Right forelimb (tissue), 1 donor: ENCODE measurements at regions not wholly inside any gene's neighbourhood (a gene's known extent, or its start where the extent isn't known, plus 50 kb on each side); places are given as distances from the start of the nearest gene placed in this dataset.
"Not testable (repeated sequence)": the region's sequence is repeated elsewhere in the genome, so short reads cannot be mapped to it uniquely, and the experiment has no call there.

Experiments
- DNase-seq: peaks from one replicate; pipeline ENCODE4 v3.0.0-alpha.2; 2018

DNA sequence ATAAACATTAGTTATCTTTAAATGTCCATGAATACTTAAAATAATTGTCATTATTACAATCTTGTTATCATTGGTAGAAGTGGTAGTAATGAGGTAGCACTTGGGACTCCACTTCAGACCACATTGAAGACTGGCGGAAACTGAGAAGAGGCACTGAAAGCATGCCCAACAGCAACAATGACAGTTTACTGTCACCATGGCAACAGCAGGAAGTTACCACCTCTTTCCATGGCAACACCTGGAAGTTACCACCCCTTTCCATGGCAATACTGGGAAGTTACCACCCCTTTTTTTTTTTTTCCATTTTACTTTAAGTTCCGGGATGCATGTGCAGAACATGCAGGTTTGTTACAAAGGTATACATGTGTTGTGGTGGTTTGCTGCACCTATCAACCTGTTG lies 494.9 kb upstream of the RBFOX1 start:
- no peak for DNase-seq

- no peak for DNase-seq
Measured at GRCh38 chr16:6836766-6837165, 495.9 kb upstream of the RBFOX1 start.

- DNase-seq = no peak
Measured at GRCh38 chr16:6835941-6836340, 496.7 kb upstream of the RBFOX1 start.

DNA sequence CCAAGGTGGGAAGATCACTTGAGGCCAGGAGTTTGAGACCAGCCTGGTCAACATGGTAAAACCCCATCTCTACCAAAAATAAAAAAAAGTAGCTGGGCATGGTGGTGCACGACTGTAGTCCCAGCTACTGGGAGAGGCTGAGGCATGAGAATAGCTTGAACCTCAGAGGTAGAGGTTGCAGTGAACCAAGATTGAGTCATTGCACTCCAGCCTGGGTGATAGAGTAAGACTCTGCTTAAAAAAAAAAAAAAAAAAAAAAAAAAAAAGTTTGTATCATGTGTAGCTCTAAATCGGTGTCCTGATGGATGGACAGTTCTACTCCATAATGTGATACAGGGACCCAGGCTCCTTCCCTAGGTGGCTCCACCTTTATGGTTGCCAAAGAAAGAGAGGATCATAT lies 497.1 kb upstream of the RBFOX1 start:
- no peak for DNase-seq

DNA sequence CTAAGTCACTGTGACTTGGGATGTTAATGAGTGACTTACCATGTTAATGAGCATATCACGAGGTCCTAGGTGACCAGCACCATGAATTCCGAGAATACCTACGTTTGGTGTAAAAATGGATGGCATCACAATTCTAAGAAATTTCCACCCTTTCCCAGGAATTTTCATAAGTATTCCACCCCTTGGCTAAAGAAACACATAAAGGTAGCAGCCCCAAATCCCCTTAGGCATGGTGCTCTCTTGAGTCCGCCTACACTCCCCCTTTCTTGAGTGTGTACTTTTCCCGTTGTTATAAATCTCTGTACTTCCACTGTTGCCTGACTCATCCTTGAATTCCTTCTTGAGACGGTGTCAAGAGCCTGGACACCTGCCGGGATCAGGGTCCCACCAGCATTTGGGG lies 504.0 kb upstream of the RBFOX1 start:
- no peak for DNase-seq

DNA sequence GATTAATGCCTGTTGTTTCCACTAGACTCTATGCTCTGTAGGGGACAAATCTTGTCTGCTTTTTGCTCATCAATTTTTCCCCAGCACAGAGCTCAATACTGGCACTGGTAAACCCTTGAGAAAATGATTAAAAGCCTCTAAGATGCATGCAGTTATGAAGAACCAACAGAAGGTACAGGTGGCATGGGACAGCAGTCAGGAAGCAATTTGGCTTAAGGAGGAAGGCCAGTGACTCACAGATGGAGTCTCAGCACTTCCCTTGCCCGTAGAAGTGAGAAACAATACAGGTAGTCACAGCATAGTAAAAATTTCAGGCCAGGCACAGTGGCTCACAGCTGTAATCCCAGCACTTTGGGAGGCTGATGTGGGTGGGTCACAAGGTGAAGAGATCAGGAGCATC lies 504.7 kb upstream of the RBFOX1 start:
- DNase-seq = no peak

- DNase-seq = no peak
Measured at GRCh38 chr16:6827267-6827666, 505.4 kb upstream of the RBFOX1 start.

DNA sequence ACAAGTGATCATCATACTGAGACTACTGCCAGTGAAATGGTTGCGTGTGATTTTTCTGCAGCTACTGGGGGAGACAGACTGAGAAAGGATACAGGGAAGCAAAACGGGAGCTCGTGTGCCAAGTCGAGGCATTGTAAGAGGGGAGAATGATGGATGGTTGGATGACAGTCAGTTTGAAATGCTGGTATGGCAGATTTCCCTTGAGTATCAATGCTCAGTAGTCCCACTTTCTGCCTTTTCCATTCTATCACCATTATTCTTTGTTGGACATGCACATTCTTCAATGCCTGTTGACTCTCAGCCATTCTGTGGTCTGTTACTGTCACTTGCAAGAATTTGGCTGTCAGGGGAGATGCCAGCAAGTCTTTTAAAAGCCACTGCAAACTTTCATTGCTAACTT lies 510.6 kb upstream of the RBFOX1 start:
- DNase-seq = no peak

- no peak for DNase-seq
Measured at GRCh38 chr16:6804461-6804860, 528.2 kb upstream of the RBFOX1 start.

GRCh38 chr16:6803176-6803575 lies 529.5 kb upstream of the RBFOX1 start:
- no peak for DNase-seq

GRCh38 chr16:6797223-6797622 lies 535.4 kb upstream of the RBFOX1 start:
- DNase-seq = no peak

- no peak for DNase-seq
Measured at GRCh38 chr16:6777624-6778023, 555.0 kb upstream of the RBFOX1 start.

DNA sequence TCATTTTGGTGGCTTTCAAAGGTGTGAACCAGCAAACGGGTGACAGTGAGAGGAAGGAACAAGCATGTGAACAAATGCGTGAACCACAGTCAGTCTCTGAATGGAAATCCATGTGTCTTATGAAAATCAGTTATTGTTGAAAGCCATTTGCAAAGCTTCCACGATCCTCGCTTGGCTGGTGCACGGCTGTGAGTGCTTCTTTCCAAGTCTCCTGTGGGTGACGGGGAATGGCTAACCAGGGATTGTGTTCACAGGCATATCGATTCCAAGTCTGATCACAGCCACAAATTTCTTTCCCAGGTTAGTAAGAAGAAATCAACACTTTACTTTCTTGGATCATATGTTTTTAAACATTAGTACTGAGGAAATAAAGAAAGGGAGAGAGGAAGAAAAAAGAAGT lies 556.9 kb upstream of the RBFOX1 start:
- DNase-seq = no peak

- no peak for DNase-seq
Measured at GRCh38 chr16:6771956-6772355, 560.7 kb upstream of the RBFOX1 start.

DNA sequence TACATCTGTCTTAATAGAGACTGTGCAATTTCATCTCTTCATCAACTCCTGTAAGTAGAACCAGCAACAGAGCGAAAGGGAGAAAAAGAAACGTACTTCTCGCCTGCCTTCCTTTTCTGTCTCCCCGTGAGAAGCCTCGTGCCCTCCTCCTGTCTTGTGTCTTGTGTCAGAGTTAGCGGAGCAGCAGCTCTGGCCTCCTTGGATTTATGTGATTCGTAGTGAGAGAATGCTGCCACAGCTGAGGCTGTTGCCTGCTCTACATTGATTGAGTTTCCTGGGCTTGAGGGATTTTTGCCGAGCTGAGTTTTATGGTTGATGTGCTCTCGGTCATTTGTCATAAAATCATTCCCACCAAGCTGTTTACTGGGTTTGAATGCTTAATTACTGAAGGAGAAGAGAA lies 579.1 kb upstream of the RBFOX1 start:
- DNase-seq = no peak

- DNase-seq = no peak
Measured at GRCh38 chr16:6751191-6751590, 581.5 kb upstream of the RBFOX1 start.

DNA sequence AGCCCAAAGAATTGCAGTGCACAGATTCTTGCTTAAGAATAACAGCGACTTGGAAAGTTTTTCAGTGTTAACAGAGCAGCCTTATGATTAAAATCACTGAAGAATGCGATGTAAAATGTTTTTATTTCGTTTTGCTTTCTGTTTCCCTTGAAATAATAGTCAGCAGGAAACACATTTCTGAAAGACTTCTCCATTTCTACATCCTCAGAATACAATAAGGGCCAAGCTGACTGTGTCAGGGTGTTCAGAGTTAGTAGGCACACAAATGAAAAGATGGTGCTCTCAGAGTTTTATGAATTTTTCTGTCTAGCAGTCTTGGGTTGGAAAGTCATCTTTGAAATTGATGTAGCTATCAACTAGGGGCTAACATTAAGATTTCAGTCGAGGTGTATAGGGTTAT lies 582.9 kb upstream of the RBFOX1 start:
- DNase-seq = no peak

DNA sequence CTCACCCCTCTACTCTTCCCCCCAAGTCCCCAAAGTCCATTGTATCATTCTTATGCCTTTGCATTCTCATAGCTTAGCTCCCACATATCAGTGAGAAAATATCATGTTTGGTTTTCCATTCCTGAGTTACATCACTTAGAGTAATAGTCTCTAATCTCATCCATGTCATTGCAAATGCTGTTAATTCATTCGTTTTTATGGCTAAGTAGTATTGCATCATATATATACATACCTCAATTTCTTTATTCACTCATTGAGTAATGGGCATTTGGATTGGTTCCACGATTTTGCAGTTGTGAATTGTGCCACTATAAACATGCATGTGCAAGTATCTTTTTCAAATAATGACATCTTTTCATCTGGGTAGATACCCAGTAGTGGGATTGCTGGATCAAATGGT lies 596.3 kb upstream of the RBFOX1 start:
- DNase-seq = not testable (repeated sequence)

DNA sequence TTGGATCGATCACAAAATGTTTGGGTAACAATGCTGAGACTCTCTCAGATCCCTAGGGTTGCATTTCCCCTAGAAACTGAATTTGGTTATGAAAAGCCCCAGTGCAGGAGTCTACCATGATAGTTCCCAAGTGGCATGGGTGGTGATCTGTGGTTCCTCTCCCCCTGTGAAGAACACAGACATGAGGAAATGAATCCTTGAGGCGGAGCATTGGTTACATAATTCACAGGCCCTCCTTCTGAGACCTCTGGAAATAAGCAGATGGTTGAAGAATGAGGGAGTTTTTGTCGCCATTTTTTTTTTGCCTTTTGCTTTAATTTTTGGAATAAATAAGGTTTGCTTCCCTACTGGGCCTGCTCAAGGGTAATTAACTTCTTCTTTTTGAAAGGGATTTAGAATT lies 597.0 kb upstream of the RBFOX1 start:
- no peak for DNase-seq

DNA sequence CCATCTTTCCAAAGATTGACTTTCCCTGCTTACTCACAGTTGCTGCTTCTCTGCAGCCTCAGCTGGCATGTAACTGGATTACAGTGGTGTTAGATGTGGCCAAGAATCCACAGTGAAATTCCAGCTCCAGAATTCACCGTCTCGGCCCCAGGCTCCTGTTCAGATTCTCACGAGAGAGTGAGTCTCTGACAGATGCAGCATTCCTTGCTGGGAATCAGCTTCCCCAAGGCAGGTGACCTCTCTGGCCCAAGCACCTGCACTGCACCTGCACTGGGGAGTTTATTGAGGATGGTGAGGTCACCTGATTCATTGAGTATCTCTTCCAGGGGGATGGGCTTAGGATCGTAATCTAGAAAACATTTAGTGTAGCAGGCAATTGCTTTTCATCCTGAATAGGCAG lies 600.5 kb upstream of the RBFOX1 start:
- DNase-seq = no peak

- no peak for DNase-seq
Measured at GRCh38 chr16:6728381-6728780, 604.3 kb upstream of the RBFOX1 start.

GRCh38 chr16:6726621-6727020 lies 606.0 kb upstream of the RBFOX1 start:
- DNase-seq = no peak

DNA sequence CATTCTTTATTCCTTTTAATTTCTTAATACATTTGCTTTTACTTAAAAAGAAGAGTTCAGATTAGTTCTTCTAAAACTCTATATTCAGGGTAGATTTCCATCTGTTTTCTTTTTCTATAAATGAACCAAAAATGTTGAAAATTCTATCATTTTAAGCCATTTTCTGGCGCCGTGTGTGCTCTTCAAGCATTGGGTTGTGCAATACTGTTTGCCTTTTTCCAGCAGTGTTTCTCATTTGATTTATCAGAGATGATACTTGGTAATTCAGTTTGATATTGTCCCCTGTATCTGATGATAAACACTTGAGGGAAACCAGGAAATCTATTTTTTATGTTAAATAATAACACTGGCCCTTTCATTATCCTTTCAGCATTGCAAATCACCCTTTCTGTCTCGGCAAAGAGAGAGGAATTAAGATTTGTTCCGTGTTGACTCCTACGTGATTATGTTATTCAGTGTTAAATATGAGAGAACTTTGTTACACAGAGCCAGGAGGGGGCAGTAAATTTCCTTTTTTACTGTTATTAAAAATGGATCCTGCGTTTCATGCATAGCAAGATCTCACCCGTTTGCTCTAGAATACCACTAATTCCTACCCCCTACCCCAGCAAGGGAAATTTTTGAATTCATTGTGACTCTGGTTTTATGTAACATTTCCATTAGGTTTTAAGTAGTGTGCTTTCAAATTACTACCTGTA lies 606.9 kb upstream of the RBFOX1 start:
- no peak for DNase-seq

DNA sequence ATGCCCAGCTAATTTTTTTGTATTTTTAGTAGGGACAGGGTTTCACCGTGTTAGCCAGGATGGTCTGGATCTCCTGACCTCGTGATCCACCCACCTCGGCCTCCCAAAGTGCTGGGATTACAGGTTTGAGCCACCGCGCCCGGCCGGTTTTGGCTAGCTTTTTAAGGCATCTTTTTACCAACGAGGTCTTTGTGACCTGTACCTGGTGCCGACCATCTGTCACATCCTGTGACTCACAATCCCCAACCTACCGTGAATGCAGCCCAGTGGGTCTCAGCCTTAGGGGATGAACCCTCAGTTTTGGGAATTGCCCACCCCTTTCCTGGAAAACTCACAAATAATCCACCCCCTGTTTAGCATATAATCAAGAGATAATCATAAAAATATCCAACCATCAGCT lies 607.4 kb upstream of the RBFOX1 start:
- not testable (repeated sequence) for DNase-seq

DNA sequence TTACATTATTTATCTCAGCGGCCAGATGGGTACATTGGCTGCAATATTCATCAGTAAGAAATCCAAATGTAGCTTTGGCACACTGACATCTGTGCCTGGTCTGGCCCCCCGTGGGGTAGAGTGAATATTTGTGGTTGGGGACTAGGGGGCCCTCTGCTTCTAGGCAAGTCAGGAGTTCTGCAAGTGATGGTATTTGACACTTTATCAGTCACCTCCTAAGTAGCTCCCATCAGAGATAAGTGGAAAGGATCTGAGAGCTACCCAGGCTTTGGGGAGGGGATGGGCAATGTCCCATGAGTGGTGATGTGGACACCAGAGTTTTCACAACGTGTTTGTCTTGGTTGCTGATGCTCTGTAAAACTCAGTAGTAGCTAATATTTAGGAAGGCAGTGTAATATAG lies 609.9 kb upstream of the RBFOX1 start:
- no peak for DNase-seq

DNA sequence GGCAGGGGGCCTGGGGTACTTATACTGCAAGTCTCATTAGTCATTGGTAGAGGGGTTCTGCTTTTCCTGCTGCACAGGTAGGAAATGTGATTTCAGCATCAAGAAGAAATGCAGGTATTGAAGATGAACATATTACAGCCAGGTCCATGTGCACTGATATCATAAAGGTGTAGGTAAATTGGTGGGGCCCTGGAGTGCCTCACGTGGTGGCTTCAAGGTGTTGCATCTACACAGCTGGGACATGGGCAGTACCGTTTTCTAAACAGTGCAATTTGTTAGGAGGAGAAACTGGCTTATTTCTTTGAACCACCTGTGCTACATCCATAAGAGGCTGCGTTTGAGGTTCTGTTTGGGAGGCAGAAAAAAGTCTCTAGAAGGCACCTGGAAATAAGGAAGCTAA lies 618.1 kb upstream of the RBFOX1 start:
- no peak for DNase-seq
